ENCODE measurements at regions not wholly inside any gene's neighbourhood (a gene's known extent, or its start where the extent isn't known, plus 50 kb on each side); places are given as distances from the start of the nearest gene placed in this dataset.
"Not testable (repeated sequence)": the region's sequence is repeated elsewhere in the genome, so short reads cannot be mapped to it uniquely, and the experiment has no call there.

DNA sequence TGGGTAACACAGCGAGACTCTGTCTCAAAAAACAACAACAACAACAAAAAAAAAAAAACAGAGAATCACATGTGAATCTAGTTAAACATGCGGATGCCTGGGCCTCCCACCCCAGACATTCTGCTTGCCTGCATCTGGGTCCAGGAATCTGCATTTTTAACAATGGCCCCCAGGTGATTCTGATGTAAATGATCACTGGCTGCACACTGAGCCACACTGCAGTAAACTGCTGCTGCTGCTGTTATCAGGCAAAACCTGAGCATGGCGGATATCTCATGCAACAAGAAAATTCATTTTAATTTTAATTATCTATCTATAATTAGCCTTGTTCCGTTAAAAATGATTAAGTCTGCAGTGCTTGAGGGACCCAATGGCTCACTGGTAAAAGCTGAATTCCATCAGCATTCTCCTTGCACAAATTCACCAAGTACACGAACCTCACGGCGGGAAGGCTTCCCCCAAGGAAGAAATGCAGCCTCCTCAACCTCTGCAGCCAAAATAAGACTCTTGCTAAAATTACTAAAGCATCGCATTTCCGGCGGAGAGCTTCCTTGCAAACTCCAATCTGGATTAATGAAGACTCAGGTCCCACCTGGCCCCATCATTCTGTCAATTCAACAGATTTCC is 81.6 kb upstream of the SNX9 start:
- no peak overlapping the region for H3K27ac ChIP-seq
- TF ChIP-seq, protein P1, sequence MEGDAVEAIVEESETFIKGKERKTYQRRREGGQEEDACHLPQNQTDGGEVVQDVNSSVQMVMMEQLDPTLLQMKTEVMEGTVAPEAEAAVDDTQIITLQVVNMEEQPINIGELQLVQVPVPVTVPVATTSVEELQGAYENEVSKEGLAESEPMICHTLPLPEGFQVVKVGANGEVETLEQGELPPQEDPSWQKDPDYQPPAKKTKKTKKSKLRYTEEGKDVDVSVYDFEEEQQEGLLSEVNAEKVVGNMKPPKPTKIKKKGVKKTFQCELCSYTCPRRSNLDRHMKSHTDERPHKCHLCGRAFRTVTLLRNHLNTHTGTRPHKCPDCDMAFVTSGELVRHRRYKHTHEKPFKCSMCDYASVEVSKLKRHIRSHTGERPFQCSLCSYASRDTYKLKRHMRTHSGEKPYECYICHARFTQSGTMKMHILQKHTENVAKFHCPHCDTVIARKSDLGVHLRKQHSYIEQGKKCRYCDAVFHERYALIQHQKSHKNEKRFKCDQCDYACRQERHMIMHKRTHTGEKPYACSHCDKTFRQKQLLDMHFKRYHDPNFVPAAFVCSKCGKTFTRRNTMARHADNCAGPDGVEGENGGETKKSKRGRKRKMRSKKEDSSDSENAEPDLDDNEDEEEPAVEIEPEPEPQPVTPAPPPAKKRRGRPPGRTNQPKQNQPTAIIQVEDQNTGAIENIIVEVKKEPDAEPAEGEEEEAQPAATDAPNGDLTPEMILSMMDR (conservative IDR thresholded peaks at IDR 0.05; ENCODE audit: low read depth), result no peak
- ChIA-PET CTCF (interaction anchor here (1.0 kb wide), 1 partner anchor 16 kb away, joined by 6 read pairs; no protein-coding TSS in a partner anchor), POLR2A (ENCODE audit: low non-redundant PET) (no interaction called here)
- DNase-seq (ENCODE audit: low spot score), result no peak

DNA sequence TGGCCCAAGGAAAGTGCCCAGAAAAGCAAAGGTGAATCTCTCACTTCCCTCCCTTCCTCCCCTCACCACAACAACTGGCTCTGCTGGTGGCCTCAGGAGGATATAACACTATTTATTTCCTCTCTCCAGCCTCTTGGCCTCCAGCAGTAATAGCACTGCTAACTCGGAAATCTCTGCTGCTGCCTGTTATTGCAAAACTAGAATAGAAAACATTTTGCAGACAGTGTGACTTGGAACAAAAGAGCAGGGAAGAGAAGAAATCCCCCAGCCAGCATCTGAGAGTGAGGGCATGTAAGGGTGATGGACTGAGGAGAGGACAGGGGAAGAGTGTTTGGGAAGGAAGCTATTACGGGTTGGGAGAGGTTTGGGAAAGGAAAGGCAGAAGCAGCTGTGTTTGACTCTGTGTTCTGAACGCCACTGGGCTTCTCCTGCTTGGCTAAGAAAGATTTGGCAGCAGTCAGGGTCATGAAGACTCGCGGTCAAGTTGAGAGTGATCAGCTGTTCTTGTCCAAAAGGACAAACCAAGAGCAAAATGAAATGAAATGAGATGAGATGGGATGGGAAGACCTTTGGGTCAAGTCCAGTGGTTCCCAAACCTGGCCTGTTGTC is 81.0 kb upstream of the SNX9 start:
- no peak overlapping the region for H3K27ac ChIP-seq
- DNase-seq (ENCODE audit: low spot score), result no peak
- TF ChIP-seq, protein P1 (conservative IDR thresholded peaks at IDR 0.05; ENCODE audit: low read depth), result no peak
- ChIA-PET CTCF (interaction anchor here (0.6 to 1.0 kb wide), 3 partner anchors 15 to 167 kb away, joined by 3 to 6 read pairs (median 3); no protein-coding TSS in a partner anchor), POLR2A (ENCODE audit: low non-redundant PET) (no interaction called here)

DNA sequence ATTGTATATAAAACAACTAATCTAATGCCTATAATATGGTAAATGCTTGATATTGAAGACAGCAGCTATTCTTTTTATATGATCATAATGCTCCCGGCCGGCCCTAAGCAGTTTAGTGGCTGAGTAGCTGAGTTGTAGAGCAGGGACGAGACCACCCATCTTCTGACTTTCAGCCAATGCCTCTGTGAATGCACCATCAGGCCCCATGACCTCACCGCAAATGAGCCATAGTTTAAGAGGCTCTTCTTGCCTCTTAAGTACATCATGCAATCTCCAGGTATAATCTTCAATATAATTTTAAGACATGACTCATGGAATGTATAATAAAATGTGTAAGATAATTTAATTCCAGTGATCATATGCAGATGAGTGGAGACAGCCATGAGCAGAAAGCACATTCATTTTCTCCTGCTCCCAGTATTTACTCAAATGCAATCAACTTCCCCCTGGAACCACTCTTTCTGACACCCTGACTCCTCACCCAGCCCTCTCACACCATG is 78.9 kb upstream of the SNX9 start:
- no peak for DNase-seq (ENCODE audit: low spot score)
- CTCF ChIA-PET, result interaction anchor here (0.7 kb wide), 1 partner anchor 141 kb away, joined by 3 read pairs; no protein-coding TSS in a partner anchor
- H3K27ac ChIP-seq, result no peak overlapping the region
- POLR2A ChIA-PET (ENCODE audit: low non-redundant PET), result no interaction called here
- TF ChIP-seq, protein P1 (conservative IDR thresholded peaks at IDR 0.05; ENCODE audit: low read depth), result no peak

DNA sequence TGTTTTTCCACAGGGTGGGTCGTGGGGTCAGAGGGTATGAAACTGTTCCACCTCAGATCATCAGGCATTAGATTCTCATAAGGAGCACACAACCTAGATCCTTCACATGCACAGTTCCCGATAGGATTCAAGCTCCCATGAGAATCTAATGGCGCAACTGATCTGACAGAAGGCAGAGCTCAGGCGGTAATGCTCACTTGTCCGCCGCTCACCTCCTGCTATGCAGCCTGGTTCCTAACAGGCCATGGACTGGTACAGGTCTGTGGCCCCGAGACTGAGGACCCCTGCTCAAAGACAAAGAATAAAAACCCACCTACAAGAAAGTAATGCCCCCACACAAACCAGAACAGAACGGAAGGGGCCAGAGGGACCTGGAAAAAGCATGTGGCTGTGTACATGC is 76.1 kb upstream of the SNX9 start:
- ChIA-PET POLR2A (ENCODE audit: low non-redundant PET) (no interaction called here), CTCF (interaction anchor here (1.3 kb wide), 1 partner anchor 10 kb away, joined by 3 read pairs; no protein-coding TSS in a partner anchor)
- DNase-seq (ENCODE audit: low spot score), result no peak
- no peak overlapping the region for H3K27ac ChIP-seq
- TF ChIP-seq, protein P1 (conservative IDR thresholded peaks at IDR 0.05; ENCODE audit: low read depth), result no peak

DNA sequence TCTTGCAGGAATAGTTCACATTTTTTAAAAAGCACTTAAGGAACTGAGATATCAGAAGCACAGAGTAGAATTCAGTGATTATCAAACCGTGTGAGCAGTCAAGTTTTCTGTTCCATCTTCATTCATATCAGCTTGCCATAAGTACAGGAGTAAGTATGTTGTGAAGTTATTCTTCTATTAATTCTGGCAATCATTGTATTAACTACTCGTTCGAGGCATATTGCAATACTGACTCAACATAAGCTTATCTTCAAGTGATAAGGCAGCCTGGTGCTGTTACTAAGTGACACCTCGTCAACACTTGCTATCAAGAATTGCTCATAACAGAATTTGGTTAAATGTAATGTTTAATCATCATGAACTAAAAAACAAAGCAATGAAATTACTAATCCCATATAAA is 75.7 kb upstream of the SNX9 start:
- no peak overlapping the region for H3K27ac ChIP-seq
- DNase-seq (ENCODE audit: low spot score), result no peak
- CTCF ChIA-PET, result no interaction called here
- TF ChIP-seq, protein P1 (conservative IDR thresholded peaks at IDR 0.05; ENCODE audit: low read depth), result no peak
- POLR2A ChIA-PET (ENCODE audit: low non-redundant PET), result no interaction called here

DNA sequence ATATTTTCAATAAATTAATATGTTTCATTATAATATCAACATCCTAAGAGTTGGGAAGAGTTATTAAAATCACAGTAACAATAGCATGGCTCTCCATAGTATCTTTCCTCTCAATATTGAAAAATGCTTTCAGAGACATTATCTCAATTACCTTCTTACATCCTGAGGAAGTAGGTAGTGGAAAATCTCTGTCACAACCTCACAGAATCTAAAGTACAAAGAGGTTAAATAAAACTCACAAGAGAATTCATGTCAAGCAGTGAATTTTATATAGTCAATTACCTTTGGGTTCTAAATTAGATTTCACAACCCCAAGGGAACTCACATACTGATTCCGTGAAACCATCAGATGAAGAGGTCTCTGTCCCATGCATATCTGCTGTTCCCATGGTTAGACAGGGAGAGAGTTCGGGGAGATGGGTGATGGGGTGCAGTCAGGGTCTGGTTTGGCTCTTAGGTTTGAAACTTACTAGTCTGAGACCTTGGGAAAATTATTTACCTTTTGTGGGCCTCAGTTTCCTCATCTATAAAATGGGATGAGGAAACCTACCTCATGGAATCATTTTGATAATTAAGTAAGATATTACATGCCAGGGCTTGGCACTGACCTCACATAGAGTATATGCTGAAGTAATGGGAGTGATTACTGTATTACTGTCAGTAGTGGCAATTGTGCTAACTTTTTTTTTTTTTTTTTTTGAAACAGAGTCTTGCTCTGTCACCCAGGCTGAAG is 74.0 kb upstream of the SNX9 start:
- H3K27ac ChIP-seq, result no peak overlapping the region
- CTCF ChIA-PET, result interaction anchor here (0.6 kb wide), 1 partner anchor 12 kb away, joined by 4 read pairs; no protein-coding TSS in a partner anchor
- POLR2A ChIA-PET (ENCODE audit: low non-redundant PET), result no interaction called here
- TF ChIP-seq, protein P1 (conservative IDR thresholded peaks at IDR 0.05; ENCODE audit: low read depth), result no peak
- no peak for DNase-seq (ENCODE audit: low spot score)

DNA sequence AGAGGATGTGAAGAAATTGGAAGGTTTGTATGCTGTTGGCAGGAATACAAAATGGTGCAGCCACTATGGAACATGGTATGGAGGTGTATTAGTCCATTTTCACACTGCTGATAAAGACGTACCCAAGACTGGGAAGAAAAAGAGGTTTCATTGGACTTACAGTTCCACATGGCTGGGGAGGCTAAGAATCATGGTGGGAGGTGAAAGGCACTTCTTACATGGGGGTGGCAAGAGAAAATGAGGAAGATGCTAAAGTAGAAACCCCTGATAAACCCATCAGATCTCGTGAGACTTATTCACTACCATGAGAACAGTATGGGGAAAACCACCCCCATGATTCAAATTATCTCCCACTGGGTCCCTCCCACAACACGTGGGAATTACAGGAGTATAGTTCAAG is 72.1 kb upstream of the SNX9 start:
- CTCF ChIA-PET, result not testable (repeated sequence)

More for the DNA sequence above, 72.1 kb upstream of the SNX9 start:
- DNase-seq (ENCODE audit: low spot score); POLR2A ChIA-PET (ENCODE audit: low non-redundant PET); H3K27ac ChIP-seq: not testable (repeated sequence)

Measured in RWPE1 (cell line).